ENCODE measurements at regions not wholly inside any gene's neighbourhood (a gene's known extent, or its start where the extent isn't known, plus 50 kb on each side); places are given as distances from the start of the nearest gene placed in this dataset.
"Not testable (repeated sequence)": the region's sequence is repeated elsewhere in the genome, so short reads cannot be mapped to it uniquely, and the experiment has no call there.

GRCh38 chr2:139544186-139544851 lies 764.1 kb upstream of the NXPH2 start:
- DNase-seq (ENCODE audit: low read depth), result no peak

GRCh38 chr2:139538332-139539020 lies 758.3 kb upstream of the NXPH2 start:
- not testable (repeated sequence) for DNase-seq (ENCODE audit: low read depth)

GRCh38 chr2:139529080-139529479 lies 748.9 kb upstream of the NXPH2 start:
- no peak for DNase-seq (ENCODE audit: low read depth)

- no peak for DNase-seq (ENCODE audit: low read depth)
These were observed 746.6 kb upstream of the NXPH2 start for GRCh38 chr2:139526781-139527180.

GRCh38 chr2:139518321-139518720 lies 738.1 kb upstream of the NXPH2 start:
- DNase-seq (ENCODE audit: low read depth), result no peak

- DNase-seq (ENCODE audit: low read depth), result no peak
These were observed 734.8 kb upstream of the NXPH2 start for GRCh38 chr2:139514951-139515350.

GRCh38 chr2:139495851-139496250 lies 715.7 kb upstream of the NXPH2 start:
- no peak for DNase-seq (ENCODE audit: low read depth)

- no peak for DNase-seq (ENCODE audit: low read depth)
These were observed 712.0 kb upstream of the NXPH2 start for GRCh38 chr2:139492131-139492680.

GRCh38 chr2:139480161-139480650 lies 700.0 kb upstream of the NXPH2 start:
- no peak for DNase-seq (ENCODE audit: low read depth)

GRCh38 chr2:139478165-139478914 lies 698.1 kb upstream of the NXPH2 start:
- no peak for DNase-seq (ENCODE audit: low read depth)

- no peak for DNase-seq (ENCODE audit: low read depth)
These were observed 697.4 kb upstream of the NXPH2 start for GRCh38 chr2:139477618-139478017.

- no peak for DNase-seq (ENCODE audit: low read depth)
These were observed 689.8 kb upstream of the NXPH2 start for GRCh38 chr2:139469985-139470384.

- DNase-seq (ENCODE audit: low read depth), result no peak
These were observed 685.6 kb upstream of the NXPH2 start for GRCh38 chr2:139465789-139466188.

- no peak for DNase-seq (ENCODE audit: low read depth)
These were observed 677.7 kb upstream of the NXPH2 start for GRCh38 chr2:139457873-139458272.

GRCh38 chr2:139454251-139454650 lies 674.1 kb upstream of the NXPH2 start:
- DNase-seq (ENCODE audit: low read depth), result no peak

- DNase-seq (ENCODE audit: low read depth), result no peak
These were observed 658.9 kb upstream of the NXPH2 start for GRCh38 chr2:139439100-139439499.

- DNase-seq (ENCODE audit: low read depth), result no peak
These were observed 658.3 kb upstream of the NXPH2 start for GRCh38 chr2:139438478-139438877.

- no peak for DNase-seq (ENCODE audit: low read depth)
These were observed 647.0 kb upstream of the NXPH2 start for GRCh38 chr2:139427164-139427563.

- no peak for DNase-seq (ENCODE audit: low read depth)
These were observed 643.9 kb upstream of the NXPH2 start for GRCh38 chr2:139424101-139424500.

GRCh38 chr2:139411236-139411635 lies 631.0 kb upstream of the NXPH2 start:
- DNase-seq (ENCODE audit: low read depth), result no peak

GRCh38 chr2:139410833-139411174 lies 630.6 kb upstream of the NXPH2 start:
- not testable (repeated sequence) for DNase-seq (ENCODE audit: low read depth)

GRCh38 chr2:139410147-139410832 lies 630.1 kb upstream of the NXPH2 start:
- DNase-seq (ENCODE audit: low read depth), result not testable (repeated sequence)

All from EH (cell line).